ENCODE measurements at regions not wholly inside any gene's neighbourhood (a gene's known extent, or its start where the extent isn't known, plus 50 kb on each side); places are given as distances from the start of the nearest gene placed in this dataset.

DNA sequence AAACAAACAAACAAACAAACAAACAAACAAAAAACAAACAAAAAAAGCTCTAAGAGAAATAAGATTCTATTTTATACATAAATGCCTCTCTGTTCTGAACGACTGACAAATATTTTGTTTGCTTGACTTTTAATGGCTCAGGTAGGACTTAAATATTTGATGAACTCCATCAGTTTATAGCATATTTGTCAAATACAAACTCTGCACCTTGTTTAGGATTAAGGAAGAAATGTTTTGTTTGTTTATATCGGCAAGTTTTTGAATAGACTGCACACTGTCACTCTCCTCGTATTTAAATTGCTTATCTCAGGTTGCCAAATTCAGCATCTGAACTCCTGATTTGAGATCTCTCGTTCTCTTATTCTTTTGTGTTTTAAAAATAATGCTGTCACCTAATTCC is 1499.7 kb upstream of the SLC10A2 start:
- DNase-seq = no peak
- Histone ChIP-seq H3K9me3 (no peaks in the 10 kb centered on the region), H3K27me3 (no peaks in the 10 kb centered on the region), H3K27ac (no peak overlapping the region), H3K4me1 (no peaks in the 10 kb centered on the region), H3K36me3 (ENCODE audit: low read depth, missing control alignments) (no peaks in the 10 kb centered on the region), H3K4me3 (no peak overlapping the region)
- 84 to 89% methylated on average over 4 of the region's 4 CpGs for WGBS, 2 donors
- intact Hi-C loops (cut with DNase I; ENCODE audit: low total_unique reads) = no loop called here
- no peak for TF ChIP-seq POLR2A (IDR thresholded peaks at IDR 0.05)
- TF ChIP-seq, protein P1, sequence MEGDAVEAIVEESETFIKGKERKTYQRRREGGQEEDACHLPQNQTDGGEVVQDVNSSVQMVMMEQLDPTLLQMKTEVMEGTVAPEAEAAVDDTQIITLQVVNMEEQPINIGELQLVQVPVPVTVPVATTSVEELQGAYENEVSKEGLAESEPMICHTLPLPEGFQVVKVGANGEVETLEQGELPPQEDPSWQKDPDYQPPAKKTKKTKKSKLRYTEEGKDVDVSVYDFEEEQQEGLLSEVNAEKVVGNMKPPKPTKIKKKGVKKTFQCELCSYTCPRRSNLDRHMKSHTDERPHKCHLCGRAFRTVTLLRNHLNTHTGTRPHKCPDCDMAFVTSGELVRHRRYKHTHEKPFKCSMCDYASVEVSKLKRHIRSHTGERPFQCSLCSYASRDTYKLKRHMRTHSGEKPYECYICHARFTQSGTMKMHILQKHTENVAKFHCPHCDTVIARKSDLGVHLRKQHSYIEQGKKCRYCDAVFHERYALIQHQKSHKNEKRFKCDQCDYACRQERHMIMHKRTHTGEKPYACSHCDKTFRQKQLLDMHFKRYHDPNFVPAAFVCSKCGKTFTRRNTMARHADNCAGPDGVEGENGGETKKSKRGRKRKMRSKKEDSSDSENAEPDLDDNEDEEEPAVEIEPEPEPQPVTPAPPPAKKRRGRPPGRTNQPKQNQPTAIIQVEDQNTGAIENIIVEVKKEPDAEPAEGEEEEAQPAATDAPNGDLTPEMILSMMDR (IDR thresholded peaks at IDR 0.05) = no peak

DNA sequence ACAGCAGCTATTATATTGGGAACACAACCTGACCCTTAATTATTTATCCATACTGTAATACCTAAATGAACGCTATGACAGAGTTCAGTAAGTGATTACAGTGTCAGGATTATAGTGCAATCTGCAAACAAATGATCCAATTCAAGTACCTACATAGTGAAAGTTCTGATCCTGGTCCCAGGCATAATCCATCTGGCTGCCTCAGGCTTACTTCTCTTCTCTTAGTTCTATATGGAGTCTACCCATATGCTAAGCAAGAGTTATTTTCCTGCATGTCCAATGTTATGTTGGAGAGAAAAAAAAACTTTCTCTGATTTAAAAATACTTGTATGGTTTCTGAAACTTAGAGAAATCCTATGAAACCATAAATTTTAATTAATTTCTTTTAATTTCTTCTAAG is 1487.7 kb upstream of the SLC10A2 start:
- no peak overlapping the region for H3K4me3 ChIP-seq
- TF ChIP-seq, protein P1 (IDR thresholded peaks at IDR 0.05) = no peak
- TF ChIP-seq POLR2A (IDR thresholded peaks at IDR 0.05) = no peak
- intact Hi-C loops (cut with DNase I; ENCODE audit: low total_unique reads) = no loop called here
- no peaks in the 10 kb centered on the region for H3K4me1 ChIP-seq
- no peaks in the 10 kb centered on the region for H3K36me3 ChIP-seq (ENCODE audit: low read depth, missing control alignments)
- no peaks in the 10 kb centered on the region for H3K27me3 ChIP-seq
- no peak overlapping the region for H3K27ac ChIP-seq
- H3K9me3 ChIP-seq = no peaks in the 10 kb centered on the region
- DNase-seq = no peak
- 85 to 89% methylated on average over 1 of the region's 1 CpG for WGBS, 2 donors

DNA sequence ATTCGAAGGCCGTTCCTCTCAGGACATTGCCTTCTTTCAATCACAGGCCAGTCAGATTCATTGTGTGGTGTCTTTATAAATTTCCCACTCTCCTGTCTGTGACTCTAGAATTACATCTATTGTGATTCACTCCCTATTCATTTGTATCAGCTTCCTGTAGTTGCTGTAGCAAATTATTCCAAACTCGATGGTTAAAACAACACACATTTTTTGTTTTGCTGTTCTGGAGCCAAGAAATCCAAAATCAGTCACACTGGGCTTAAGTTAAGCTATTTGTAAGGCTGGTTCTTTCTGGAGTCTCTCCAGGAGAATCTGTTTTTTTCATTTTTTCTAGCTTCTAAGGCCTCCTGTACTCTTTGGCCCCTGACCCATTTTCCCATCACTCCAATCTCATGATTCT is 1487.0 kb upstream of the SLC10A2 start:
- Histone ChIP-seq H3K4me3 (no peak overlapping the region), H3K36me3 (ENCODE audit: low read depth, missing control alignments) (no peaks in the 10 kb centered on the region), H3K27ac (no peak overlapping the region), H3K27me3 (no peaks in the 10 kb centered on the region), H3K9me3 (no peaks in the 10 kb centered on the region), H3K4me1 (no peaks in the 10 kb centered on the region)
- WGBS, 2 donors = 55 to 64% methylated on average over 3 of the region's 3 CpGs
- DNase-seq = no peak
- TF ChIP-seq POLR2A (IDR thresholded peaks at IDR 0.05) = no peak
- TF ChIP-seq, protein P1 (IDR thresholded peaks at IDR 0.05) = no peak
- intact Hi-C loops (cut with DNase I; ENCODE audit: low total_unique reads) = no loop called here

DNA sequence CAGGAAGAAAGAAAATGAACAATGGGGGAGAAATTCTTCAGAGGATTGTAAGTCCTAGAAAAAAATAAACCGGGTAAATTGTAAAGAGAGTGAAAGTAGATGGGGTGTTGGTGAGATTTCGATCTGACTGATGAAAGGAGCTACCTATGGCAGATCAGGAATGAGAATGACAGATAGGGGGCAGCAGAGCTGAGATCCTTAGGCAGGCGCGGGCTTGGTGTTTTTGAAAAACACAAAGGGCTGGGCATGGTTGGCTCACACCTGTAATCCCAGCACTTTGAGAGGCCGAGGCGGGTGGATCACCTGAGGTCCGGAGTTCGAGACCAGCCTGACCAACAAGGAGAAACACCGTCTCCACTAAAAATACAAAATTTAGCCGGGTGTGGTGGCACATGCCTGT is 1468.6 kb upstream of the SLC10A2 start:
- no peaks in the 10 kb centered on the region for H3K27me3 ChIP-seq
- no peaks in the 10 kb centered on the region for H3K4me1 ChIP-seq
- intact Hi-C loops (cut with DNase I; ENCODE audit: low total_unique reads) = no loop called here
- H3K36me3 ChIP-seq (ENCODE audit: low read depth, missing control alignments) = no peaks in the 10 kb centered on the region
- H3K27ac ChIP-seq = no peak overlapping the region
- 62 to 76% methylated on average over 10 of the region's 10 CpGs for WGBS, 2 donors
- peak; percentile 55 for DNase-seq
- TF ChIP-seq, protein P1 (IDR thresholded peaks at IDR 0.05) = peak; percentile 10 to 19 (median 15)
- no peak for TF ChIP-seq POLR2A (IDR thresholded peaks at IDR 0.05)
- H3K4me3 ChIP-seq = no peak overlapping the region
- H3K9me3 ChIP-seq = no peaks in the 10 kb centered on the region

DNA sequence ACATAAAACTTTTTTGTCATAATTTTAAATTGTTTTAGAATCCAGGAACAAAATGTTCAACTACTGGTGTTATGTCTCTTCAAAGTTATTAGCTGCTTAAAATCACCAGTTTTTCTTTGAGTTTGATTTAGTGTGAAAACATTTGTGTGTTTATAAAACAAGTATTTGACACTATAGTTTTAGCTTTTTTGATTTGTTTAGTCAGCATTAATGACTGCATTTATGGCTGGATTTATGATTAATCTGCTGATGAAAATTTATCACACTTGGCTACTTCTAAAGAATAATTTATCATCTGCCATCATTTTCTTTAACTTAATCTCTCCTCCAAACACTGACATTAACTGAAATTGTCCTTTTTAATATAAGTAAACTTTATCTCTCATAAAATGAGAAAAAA is 1465.9 kb upstream of the SLC10A2 start:
- H3K27ac ChIP-seq = no peak overlapping the region
- DNase-seq = no peak
- no peak overlapping the region for H3K4me3 ChIP-seq
- no peaks in the 10 kb centered on the region for H3K27me3 ChIP-seq
- H3K9me3 ChIP-seq = no peaks in the 10 kb centered on the region
- no peaks in the 10 kb centered on the region for H3K36me3 ChIP-seq (ENCODE audit: low read depth, missing control alignments)
- intact Hi-C loops (cut with DNase I; ENCODE audit: low total_unique reads) = no loop called here
- H3K4me1 ChIP-seq = no peaks in the 10 kb centered on the region
- TF ChIP-seq POLR2A (IDR thresholded peaks at IDR 0.05) = no peak
- TF ChIP-seq, protein P1 (IDR thresholded peaks at IDR 0.05) = no peak
